Gastroesophageal sphincter (tissue), 3 donors: ENCODE measurements at regions not wholly inside any gene's neighbourhood (a gene's known extent, or its start where the extent isn't known, plus 50 kb on each side); places are given as distances from the start of the nearest gene placed in this dataset.

ENCODE experiments used
- CTCF ChIP-seq, 4 experiments: fragments of 200-600 bp in 2 of 4; fragments of 450-650 bp in 2 of 4; sonication (generic) in 1 of 4; IDR thresholded peaks; one replicate each; pipeline ENCODE4 v1.5.1; 2017 to 2019; ENCODE audit warnings: antibody characterized with exemption in 4 of 4, mild to moderate bottlenecking in 2 of 4, moderate library complexity in 2 of 4
- POLR2A ChIP-seq, 2 donors: fragments of 450-650 bp; IDR thresholded peaks; one replicate each; pipeline ENCODE4 v1.6.1; 2017; ENCODE audit warnings: antibody characterized with exemption in 2 of 2, mild to moderate bottlenecking in 2 of 2, moderate library complexity in 1 of 2

- TF ChIP-seq CTCF (IDR thresholded peaks at IDR 0.05) (no peak), POLR2A (IDR thresholded peaks at IDR 0.05) (no peak)
Measured at GRCh38 chr20:19897891-19898290, 119.3 kb upstream of the NAA20 start.
